ENCODE measurements at regions not wholly inside any gene's neighbourhood (a gene's known extent, or its start where the extent isn't known, plus 50 kb on each side); places are given as distances from the start of the nearest gene placed in this dataset.

GRCh38 chr10:75331081-75331480 lies 70.5 kb downstream of the ZNF503 start:
- TF ChIP-seq ARNT2 (CRISPR knock-in tag; IDR thresholded peaks at IDR 0.05; ENCODE audit: low read depth) (no peak), GATAD2A (CRISPR knock-in tag; IDR thresholded peaks at IDR 0.05) (no peak), TGIF2 (CRISPR knock-in tag; IDR thresholded peaks at IDR 0.05) (no peak)
- Histone ChIP-seq H3K79me2 (ENCODE audit: insufficient read depth, low read length) (no peaks in the 10 kb centered on the region), H3K27ac (ENCODE audit: extremely low read length, insufficient read depth, low read length) (no peak overlapping the region), H3K27me3 (ENCODE audit: control insufficient read depth in 1 of 2, insufficient read depth in 2 of 2, low read length in 2 of 2) (no peaks in the 10 kb centered on the region), H3K36me3 (replicated peaks in 1 of 2; ENCODE audit: control insufficient read depth in 1 of 2, insufficient read depth in 2 of 2, low read length in 2 of 2) (no peaks in the 10 kb centered on the region), H3K4me2 (ENCODE audit: low read depth, low read length) (no peak overlapping the region), H4K20me1 (ENCODE audit: insufficient read depth, low read length) (no peaks in the 10 kb centered on the region), H2AFZ (ENCODE audit: low read length) (no peak overlapping the region), H3K9me3 (ENCODE audit: low read length) (no peaks in the 10 kb centered on the region), H3K4me1 (ENCODE audit: insufficient read depth, low read length) (no peaks in the 10 kb centered on the region; the same call in 1 of the 2 replicates), H3K9ac (ENCODE audit: insufficient read depth, low read depth, low read length) (no peak overlapping the region), H3K4me3 (replicated peaks in 1 of 3; ENCODE audit: insufficient read depth in 1 of 3, low read depth in 2 of 3, low read length in 3 of 3) (no peak overlapping the region)
- no peak for FAIRE-seq
- no TSS peak for BruUV-seq (replicated peaks)
- CTCF ChIA-PET (ENCODE audit: low intra/inter-chr PET ratio, low total read pairs): no interaction called here
- DNase-seq (ENCODE audit: low spot score): no peak
- in situ Hi-C loops (cut with HindIII; ENCODE audit: extremely low pct_ligation_motif_present, low pct_unique_long_range_greater_than_20kb): no loop called here
- 69% methylated on average over 1 of the region's 1 CpG for WGBS (ENCODE audit: low lambda C conversion rate)
- intact Hi-C loops (cut with micrococcal nuclease; ENCODE audit: unreplicated experiment): no loop called here
- POLR2A ChIA-PET: no interaction called here
- no peak for ATAC-seq

GRCh38 chr10:75329190-75329745 lies 72.3 kb downstream of the ZNF503 start:
- Histone ChIP-seq H3K27me3 (ENCODE audit: control insufficient read depth in 1 of 2, insufficient read depth in 2 of 2, low read length in 2 of 2) (no peaks in the 10 kb centered on the region; a peak in 1 of 5 replicates), H3K36me3 (replicated peaks in 1 of 2; ENCODE audit: control insufficient read depth in 1 of 2, insufficient read depth in 2 of 2, low read length in 2 of 2) (no peaks in the 10 kb centered on the region), H3K9ac (ENCODE audit: insufficient read depth, low read depth, low read length) (no peak overlapping the region), H3K4me1 (ENCODE audit: insufficient read depth, low read length) (no peaks in the 10 kb centered on the region; the same call in 1 of the 2 replicates), H2AFZ (ENCODE audit: low read length) (no peak overlapping the region), H3K4me3 (replicated peaks in 1 of 3; ENCODE audit: insufficient read depth in 1 of 3, low read depth in 2 of 3, low read length in 3 of 3) (no peak overlapping the region), H3K4me2 (ENCODE audit: low read depth, low read length) (no peak overlapping the region), H3K27ac (ENCODE audit: extremely low read length, insufficient read depth, low read length) (no peak overlapping the region), H3K79me2 (ENCODE audit: insufficient read depth, low read length) (no peaks in the 10 kb centered on the region), H4K20me1 (ENCODE audit: insufficient read depth, low read length) (no peaks in the 10 kb centered on the region), H3K9me3 (ENCODE audit: low read length) (no peaks in the 10 kb centered on the region)
- DNase-seq (ENCODE audit: low spot score): no peak
- FAIRE-seq: no peak
- CTCF ChIA-PET (ENCODE audit: low intra/inter-chr PET ratio, low total read pairs): no interaction called here
- 0 out of 3 replicates have a peak, but pooled peaks have one; percentile 41 for ATAC-seq
- WGBS (ENCODE audit: low lambda C conversion rate): 6% methylated on average over 2 of the region's 2 CpGs
- intact Hi-C loops (cut with micrococcal nuclease; ENCODE audit: unreplicated experiment) (no loop called here), in situ Hi-C loops (cut with HindIII; ENCODE audit: extremely low pct_ligation_motif_present, low pct_unique_long_range_greater_than_20kb) (no loop called here)
- TF ChIP-seq HNF1A (IDR thresholded peaks at IDR 0.05; ENCODE audit: low read depth) (no peak), HNF1A (CRISPR knock-in tag; IDR thresholded peaks at IDR 0.05; ENCODE audit: borderline replicate concordance) (no peak), NR2F1 (CRISPR knock-in tag; IDR thresholded peaks at IDR 0.05) (peak in 1 of 2 experiments; percentile 65; a peak in 2 of 4 replicates), NR2F6 (IDR thresholded peaks at IDR 0.05) (peak; percentile 38; the same call in 1 of the 2 replicates), NR2F6 (CRISPR knock-in tag; IDR thresholded peaks at IDR 0.05) (no peak)
- TF ChIP-seq, protein P1, sequence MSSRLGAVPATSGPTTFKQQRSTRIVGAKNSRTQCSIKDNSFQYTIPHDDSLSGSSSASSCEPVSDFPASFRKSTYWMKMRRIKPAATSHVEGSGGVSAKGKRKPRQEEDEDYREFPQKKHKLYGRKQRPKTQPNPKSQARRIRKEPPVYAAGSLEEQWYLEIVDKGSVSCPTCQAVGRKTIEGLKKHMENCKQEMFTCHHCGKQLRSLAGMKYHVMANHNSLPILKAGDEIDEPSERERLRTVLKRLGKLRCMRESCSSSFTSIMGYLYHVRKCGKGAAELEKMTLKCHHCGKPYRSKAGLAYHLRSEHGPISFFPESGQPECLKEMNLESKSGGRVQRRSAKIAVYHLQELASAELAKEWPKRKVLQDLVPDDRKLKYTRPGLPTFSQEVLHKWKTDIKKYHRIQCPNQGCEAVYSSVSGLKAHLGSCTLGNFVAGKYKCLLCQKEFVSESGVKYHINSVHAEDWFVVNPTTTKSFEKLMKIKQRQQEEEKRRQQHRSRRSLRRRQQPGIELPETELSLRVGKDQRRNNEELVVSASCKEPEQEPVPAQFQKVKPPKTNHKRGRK (CRISPR knock-in tag; IDR thresholded peaks at IDR 0.05): peak; percentile 68; the same call in 1 of the 2 replicates
- POLR2A ChIA-PET: no interaction called here
- no TSS peak for BruUV-seq (replicated peaks)

All from HepG2 (cell line).